Omental fat pad (tissue), 3 donors: ENCODE measurements at regions not wholly inside any gene's neighbourhood (a gene's known extent, or its start where the extent isn't known, plus 50 kb on each side); places are given as distances from the start of the nearest gene placed in this dataset.
"Not testable (repeated sequence)": the region's sequence is repeated elsewhere in the genome, so short reads cannot be mapped to it uniquely, and the experiment has no call there.

Experiments
- ATAC-seq: fragments of 150-250 bp; one replicate; pipeline ENCODE4 v1.9.1; 2016; ENCODE audit warnings: mild to moderate bottlenecking, moderate library complexity; ENCODE audit not compliant: low FRiP score
- DNase-seq: peaks from one replicate; pipeline ENCODE4 v3.0.0-alpha.2; 2019; ENCODE audit warnings: low spot score
- CTCF ChIP-seq, 3 donors: fragments of 450-650 bp; IDR thresholded peaks; one replicate each; pipeline ENCODE4 v1.5.1; 2016 to 2017; ENCODE audit warnings: antibody characterized with exemption in 3 of 3, mild to moderate bottlenecking in 3 of 3, moderate library complexity in 2 of 3

GRCh38 chr4:121583396-121583795, 113.4 kb downstream of the ANXA5 start:
- ATAC-seq (no peak), DNase-seq (no peak)
- TF ChIP-seq CTCF (IDR thresholded peaks at IDR 0.05) = no peak

GRCh38 chr4:121582296-121582695, 114.5 kb downstream of the ANXA5 start:
- ATAC-seq (no peak), DNase-seq (no peak)
- TF ChIP-seq CTCF (IDR thresholded peaks at IDR 0.05) = no peak

- not testable (repeated sequence) for ATAC-seq, DNase-seq
Observed at GRCh38 chr4:121575392-121575791, 121.4 kb downstream of the ANXA5 start.

GRCh38 chr4:121574618-121575017, 122.2 kb downstream of the ANXA5 start:
- no peak for TF ChIP-seq CTCF (IDR thresholded peaks at IDR 0.05)
- ATAC-seq = no peak
- no peak for DNase-seq

- ATAC-seq (no peak), DNase-seq (no peak)
- TF ChIP-seq CTCF (IDR thresholded peaks at IDR 0.05) = no peak
Observed at GRCh38 chr4:121567748-121568147, 129.0 kb downstream of the ANXA5 start.

- DNase-seq = no peak
- ATAC-seq = no peak
- TF ChIP-seq CTCF (IDR thresholded peaks at IDR 0.05) = no peak
Observed at GRCh38 chr4:121564840-121565375, 131.9 kb downstream of the ANXA5 start.

- DNase-seq (no peak), ATAC-seq (no peak)
- TF ChIP-seq CTCF (IDR thresholded peaks at IDR 0.05) = no peak
Observed at GRCh38 chr4:121562811-121563210, 134.0 kb downstream of the ANXA5 start.
